Gastrocnemius medialis (tissue), 4 donors: ENCODE measurements at regions not wholly inside any gene's neighbourhood (a gene's known extent, or its start where the extent isn't known, plus 50 kb on each side); places are given as distances from the start of the nearest gene placed in this dataset.
"Not testable (repeated sequence)": the region's sequence is repeated elsewhere in the genome, so short reads cannot be mapped to it uniquely, and the experiment has no call there.

Experiments used
- POLR2A ChIP-seq, 2 donors: fragments of 450-650 bp; IDR thresholded peaks; one replicate each; pipeline ENCODE4 v1.6.1; 2017; ENCODE audit warnings: antibody characterized with exemption in 2 of 2, mild to moderate bottlenecking in 2 of 2, moderate library complexity in 2 of 2
- TF ChIP-seq, protein P1 (sequence below), 5 experiments: fragments of 450-650 bp in 3 of 5; fragments of 200-600 bp in 2 of 5; sonication (generic) in 2 of 5; IDR thresholded peaks in 4 of 5; conservative IDR thresholded peaks in 1 of 5; 1 replicate in 4 of 5; 2 replicates in 1 of 5; pipeline ENCODE4 v1.5.1; 2016 to 2019; ENCODE audit warnings: antibody characterized with exemption in 5 of 5, mild to moderate bottlenecking in 3 of 5, moderate library complexity in 3 of 5

DNA sequence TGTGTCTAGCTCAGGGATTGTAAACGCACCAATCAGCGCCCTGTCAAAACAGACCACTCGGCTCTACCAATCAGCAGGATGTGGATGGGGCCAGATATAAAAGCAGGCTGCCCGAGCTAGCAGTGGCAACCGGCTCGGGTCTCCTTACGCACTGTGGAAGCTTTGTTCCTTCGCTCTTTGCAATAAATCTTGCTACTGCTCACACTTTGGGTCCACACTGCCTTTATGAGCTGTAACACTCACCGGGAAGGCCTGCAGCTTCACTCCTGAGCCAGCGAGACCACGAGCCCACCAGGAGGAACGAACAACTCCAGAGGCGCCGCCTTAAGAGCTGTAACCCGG is 630.6 kb upstream of the NXPH2 start:
- TF ChIP-seq, protein P1, sequence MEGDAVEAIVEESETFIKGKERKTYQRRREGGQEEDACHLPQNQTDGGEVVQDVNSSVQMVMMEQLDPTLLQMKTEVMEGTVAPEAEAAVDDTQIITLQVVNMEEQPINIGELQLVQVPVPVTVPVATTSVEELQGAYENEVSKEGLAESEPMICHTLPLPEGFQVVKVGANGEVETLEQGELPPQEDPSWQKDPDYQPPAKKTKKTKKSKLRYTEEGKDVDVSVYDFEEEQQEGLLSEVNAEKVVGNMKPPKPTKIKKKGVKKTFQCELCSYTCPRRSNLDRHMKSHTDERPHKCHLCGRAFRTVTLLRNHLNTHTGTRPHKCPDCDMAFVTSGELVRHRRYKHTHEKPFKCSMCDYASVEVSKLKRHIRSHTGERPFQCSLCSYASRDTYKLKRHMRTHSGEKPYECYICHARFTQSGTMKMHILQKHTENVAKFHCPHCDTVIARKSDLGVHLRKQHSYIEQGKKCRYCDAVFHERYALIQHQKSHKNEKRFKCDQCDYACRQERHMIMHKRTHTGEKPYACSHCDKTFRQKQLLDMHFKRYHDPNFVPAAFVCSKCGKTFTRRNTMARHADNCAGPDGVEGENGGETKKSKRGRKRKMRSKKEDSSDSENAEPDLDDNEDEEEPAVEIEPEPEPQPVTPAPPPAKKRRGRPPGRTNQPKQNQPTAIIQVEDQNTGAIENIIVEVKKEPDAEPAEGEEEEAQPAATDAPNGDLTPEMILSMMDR (IDR thresholded peaks at IDR 0.05 in 4 of 5, conservative IDR thresholded peaks at IDR 0.05 in 1 of 5): not testable (repeated sequence)
- not testable (repeated sequence) for TF ChIP-seq POLR2A (IDR thresholded peaks at IDR 0.05)
